GM12892 (cell line): ENCODE measurements at regions not wholly inside any gene's neighbourhood (a gene's known extent, or its start where the extent isn't known, plus 50 kb on each side); places are given as distances from the start of the nearest gene placed in this dataset.

Experiments used
- POLR2A ChIP-seq: IDR thresholded peaks from 2 replicates; pipeline ENCODE4 v1.6.1; 2011; ENCODE audit warnings: low read depth, low read length, control low read depth
- POLR2AphosphoS5 ChIP-seq: IDR thresholded peaks from 2 replicates; pipeline ENCODE4 v1.6.1; 2011; ENCODE audit warnings: low read depth, low read length, control low read depth
- TAF1 ChIP-seq: IDR thresholded peaks from 2 replicates; pipeline ENCODE4 v1.6.1; 2011; ENCODE audit warnings: low read depth, mild to moderate bottlenecking, control low read depth, low read length, borderline replicate concordance

- TF ChIP-seq TAF1 (no peak), POLR2AphosphoS5 (no peak), POLR2A (no peak)
These were observed 105.3 kb upstream of the LINGO1 start for GRCh38 chr15:77738038-77738370.
